A549 (cell line): ENCODE measurements at regions not wholly inside any gene's neighbourhood (a gene's known extent, or its start where the extent isn't known, plus 50 kb on each side); places are given as distances from the start of the nearest gene placed in this dataset.

Source experiments
- CHD4 ChIP-seq: fragments of 200-600 bp; sonication (generic); IDR thresholded peaks from 2 replicates; pipeline ENCODE4 v1.6.1; 2016; ENCODE audit warnings: antibody characterized with exemption, mild to moderate bottlenecking, borderline replicate concordance
- HDAC2 ChIP-seq: fragments of 200-600 bp; sonication (generic); IDR thresholded peaks from 2 replicates; pipeline ENCODE4 v1.6.1; 2016
- HEYL ChIP-seq: fragments of 250-450 bp; sonication (Bioruptor Pico); IDR thresholded peaks from 2 replicates; pipeline ENCODE4 v1.8.0; 2021; ENCODE audit warnings: mild to moderate bottlenecking, moderate library complexity
- HMGXB4 ChIP-seq: fragments of 250-450 bp; sonication (Bioruptor Pico); IDR thresholded peaks from 2 replicates; pipeline ENCODE4 v1.5.0; 2021; ENCODE audit warnings: mild to moderate bottlenecking, moderate library complexity, borderline replicate concordance
- JUN ChIP-seq, 2 experiments: fragments of >200 bp; sonication (Bioruptor Twin); formaldehyde crosslinking; IDR thresholded peaks; 2 replicates in 1 of 2; 3 replicates in 1 of 2; pipeline ENCODE4 v1.6.1; 2016 to 2017
- MYC ChIP-seq: IDR thresholded peaks from 2 replicates; pipeline ENCODE4 v1.6.1; 2012; ENCODE audit warnings: mild to moderate bottlenecking, inconsistent platforms, low read length, improper control_type of control experiment, borderline replicate concordance
- POLR2A ChIP-seq: IDR thresholded peaks from 2 replicates; pipeline ENCODE4 v1.6.1; 2012; ENCODE audit warnings: mild to moderate bottlenecking, low read length
- POLR2AphosphoS2 ChIP-seq: conservative IDR thresholded peaks from 2 replicates; pipeline ENCODE4 v1.6.1; 2012; ENCODE audit warnings: low read length, improper control_type of control experiment, inconsistent platforms
- REST ChIP-seq: fragments of 200-600 bp; sonication (generic); IDR thresholded peaks from 2 replicates; pipeline ENCODE4 v1.6.1; 2016; ENCODE audit warnings: antibody characterized with exemption, mild to moderate bottlenecking, moderate library complexity
- RFX5 ChIP-seq: fragments of 450-650 bp; IDR thresholded peaks from 2 replicates; pipeline ENCODE4 v1.7.1; 2014; ENCODE audit warnings: antibody characterized with exemption, mild to moderate bottlenecking, moderate library complexity
- RNF2 ChIP-seq: fragments of 200-600 bp; sonication (generic); IDR thresholded peaks from 2 replicates; pipeline ENCODE4 v1.6.1; 2016; ENCODE audit warnings: low read depth, mild to moderate bottlenecking, antibody characterized with exemption, moderate library complexity, borderline replicate concordance
- TF ChIP-seq, protein P1 (sequence below): fragments of >200 bp; sonication (Bioruptor Twin); formaldehyde crosslinking; IDR thresholded peaks from 3 replicates; pipeline ENCODE4 v1.5.1; 2016
- TF ChIP-seq, protein P2 (sequence below): IDR thresholded peaks from 2 replicates; pipeline ENCODE4 v1.6.1; 2012

GRCh38 chr9:95608341-95608740 is 91.6 kb upstream of the PTCH1 start:
- TF ChIP-seq, protein P1, sequence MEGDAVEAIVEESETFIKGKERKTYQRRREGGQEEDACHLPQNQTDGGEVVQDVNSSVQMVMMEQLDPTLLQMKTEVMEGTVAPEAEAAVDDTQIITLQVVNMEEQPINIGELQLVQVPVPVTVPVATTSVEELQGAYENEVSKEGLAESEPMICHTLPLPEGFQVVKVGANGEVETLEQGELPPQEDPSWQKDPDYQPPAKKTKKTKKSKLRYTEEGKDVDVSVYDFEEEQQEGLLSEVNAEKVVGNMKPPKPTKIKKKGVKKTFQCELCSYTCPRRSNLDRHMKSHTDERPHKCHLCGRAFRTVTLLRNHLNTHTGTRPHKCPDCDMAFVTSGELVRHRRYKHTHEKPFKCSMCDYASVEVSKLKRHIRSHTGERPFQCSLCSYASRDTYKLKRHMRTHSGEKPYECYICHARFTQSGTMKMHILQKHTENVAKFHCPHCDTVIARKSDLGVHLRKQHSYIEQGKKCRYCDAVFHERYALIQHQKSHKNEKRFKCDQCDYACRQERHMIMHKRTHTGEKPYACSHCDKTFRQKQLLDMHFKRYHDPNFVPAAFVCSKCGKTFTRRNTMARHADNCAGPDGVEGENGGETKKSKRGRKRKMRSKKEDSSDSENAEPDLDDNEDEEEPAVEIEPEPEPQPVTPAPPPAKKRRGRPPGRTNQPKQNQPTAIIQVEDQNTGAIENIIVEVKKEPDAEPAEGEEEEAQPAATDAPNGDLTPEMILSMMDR: no peak
- TF ChIP-seq HMGXB4 (CRISPR knock-in tag) (no peak), REST (no peak), MYC (no peak), POLR2A (no peak), RNF2 (no peak), CHD4 (no peak), HEYL (CRISPR knock-in tag) (no peak), RFX5 (no peak), JUN (IDR thresholded peaks at IDR 0.05) (no peak), HDAC2 (no peak), POLR2AphosphoS2 (no peak)
- TF ChIP-seq, protein P2, sequence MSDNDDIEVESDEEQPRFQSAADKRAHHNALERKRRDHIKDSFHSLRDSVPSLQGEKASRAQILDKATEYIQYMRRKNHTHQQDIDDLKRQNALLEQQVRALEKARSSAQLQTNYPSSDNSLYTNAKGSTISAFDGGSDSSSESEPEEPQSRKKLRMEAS: no peak
